Islet of Langerhans (tissue), 1 donor: ENCODE measurements at regions not wholly inside any gene's neighbourhood (a gene's known extent, or its start where the extent isn't known, plus 50 kb on each side); places are given as distances from the start of the nearest gene placed in this dataset.

ENCODE experiments used
- FAIRE-seq: peaks from one replicate; lab custom pipeline; 2011; peaks lifted over from hg19 to GRCh38; lab: Jason Lieb, UNC

- FAIRE-seq = no peak
These were observed 54.0 kb upstream of the GTF3A start for GRCh38 chr13:27370305-27370872.

- no peak for FAIRE-seq
These were observed 52.5 kb upstream of the GTF3A start for GRCh38 chr13:27371932-27372331.

- FAIRE-seq = peak; percentile 90
These were observed 51.5 kb upstream of the GTF3A start for GRCh38 chr13:27372896-27373295.

- FAIRE-seq = no peak
These were observed 50.2 kb upstream of the GTF3A start for GRCh38 chr13:27374126-27374613.
